K562 (cell line): ENCODE measurements at regions not wholly inside any gene's neighbourhood (a gene's known extent, or its start where the extent isn't known, plus 50 kb on each side); places are given as distances from the start of the nearest gene placed in this dataset.

Source experiments
- ESRRA ChIP-seq: fragments of 450-650 bp; IDR thresholded peaks from 2 replicates; pipeline ENCODE4 v1.6.1; 2014; ENCODE audit warnings: low read depth, mild to moderate bottlenecking, moderate library complexity, borderline replicate concordance
- MED1 ChIP-seq: sonication (generic); formaldehyde crosslinking; IDR thresholded peaks from 2 replicates; pipeline ENCODE4 v1.8.1; 2023; ENCODE audit warnings: missing genetic modification reagents, borderline replicate concordance
- MXD1 ChIP-seq: fragments of 250-450 bp; sonication (Bioruptor Pico); IDR thresholded peaks from 2 replicates; pipeline ENCODE4 v1.8.0; 2021; ENCODE audit warnings: borderline replicate concordance, mild to moderate bottlenecking, moderate library complexity; ENCODE audit not compliant: poor library complexity, severe bottlenecking
- PHF8 ChIP-seq: fragments of 200-600 bp; sonication (generic); IDR thresholded peaks from 2 replicates; pipeline ENCODE4 v1.6.1; 2012; ENCODE audit warnings: mixed run types, mild to moderate bottlenecking, inconsistent platforms, low read length, moderate library complexity, borderline replicate concordance
- POLR2A ChIP-seq: fragments of 450-650 bp; conservative IDR thresholded peaks from 2 replicates; pipeline ENCODE4 v1.6.1; 2016
- PRPF4 ChIP-seq: fragments of 200-400 bp; formaldehyde crosslinking; IDR thresholded peaks from one replicate; pipeline ENCODE4 v1.6.1; 2017; ENCODE audit warnings: low read length, low read depth, mild to moderate bottlenecking; ENCODE audit not compliant: insufficient read depth, poor library complexity, severe bottlenecking
- ZBTB43 ChIP-seq: sonication (generic); formaldehyde crosslinking; IDR thresholded peaks from 2 replicates; pipeline ENCODE4 v1.8.0; 2023; ENCODE audit warnings: mild to moderate bottlenecking, missing genetic modification reagents
- TF ChIP-seq, protein P1 (sequence below): sonication (generic); formaldehyde crosslinking; IDR thresholded peaks from 2 replicates; pipeline ENCODE4 v1.9.0; 2022; ENCODE audit warnings: mild to moderate bottlenecking, missing genetic modification reagents
- TF ChIP-seq, protein P2 (sequence below), 3 experiments: IDR thresholded peaks in 2 of 3; conservative IDR thresholded peaks in 1 of 3; 2 replicates each; pipeline ENCODE4 v1.5.1; 2011 to 2012; ENCODE audit warnings: low read length in 3 of 3, mild to moderate bottlenecking in 3 of 3, control low read depth in 2 of 3, improper control_type of control experiment in 1 of 3, inconsistent platforms in 1 of 3, low read depth in 1 of 3, mixed read lengths in 1 of 3, moderate library complexity in 1 of 3; ENCODE audit not compliant: insufficient read depth in 2 of 3

- TF ChIP-seq POLR2A (no peak), ESRRA (no peak), PRPF4 (no peak), MED1 (CRISPR knock-in tag) (no peak), PHF8 (no peak), MXD1 (CRISPR knock-in tag) (no peak), ZBTB43 (CRISPR knock-in tag) (no peak)
- TF ChIP-seq, protein P1, sequence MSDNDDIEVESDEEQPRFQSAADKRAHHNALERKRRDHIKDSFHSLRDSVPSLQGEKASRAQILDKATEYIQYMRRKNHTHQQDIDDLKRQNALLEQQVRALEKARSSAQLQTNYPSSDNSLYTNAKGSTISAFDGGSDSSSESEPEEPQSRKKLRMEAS (CRISPR knock-in tag), result no peak
- TF ChIP-seq, protein P2, sequence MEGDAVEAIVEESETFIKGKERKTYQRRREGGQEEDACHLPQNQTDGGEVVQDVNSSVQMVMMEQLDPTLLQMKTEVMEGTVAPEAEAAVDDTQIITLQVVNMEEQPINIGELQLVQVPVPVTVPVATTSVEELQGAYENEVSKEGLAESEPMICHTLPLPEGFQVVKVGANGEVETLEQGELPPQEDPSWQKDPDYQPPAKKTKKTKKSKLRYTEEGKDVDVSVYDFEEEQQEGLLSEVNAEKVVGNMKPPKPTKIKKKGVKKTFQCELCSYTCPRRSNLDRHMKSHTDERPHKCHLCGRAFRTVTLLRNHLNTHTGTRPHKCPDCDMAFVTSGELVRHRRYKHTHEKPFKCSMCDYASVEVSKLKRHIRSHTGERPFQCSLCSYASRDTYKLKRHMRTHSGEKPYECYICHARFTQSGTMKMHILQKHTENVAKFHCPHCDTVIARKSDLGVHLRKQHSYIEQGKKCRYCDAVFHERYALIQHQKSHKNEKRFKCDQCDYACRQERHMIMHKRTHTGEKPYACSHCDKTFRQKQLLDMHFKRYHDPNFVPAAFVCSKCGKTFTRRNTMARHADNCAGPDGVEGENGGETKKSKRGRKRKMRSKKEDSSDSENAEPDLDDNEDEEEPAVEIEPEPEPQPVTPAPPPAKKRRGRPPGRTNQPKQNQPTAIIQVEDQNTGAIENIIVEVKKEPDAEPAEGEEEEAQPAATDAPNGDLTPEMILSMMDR (IDR thresholded peaks at IDR 0.05 in 2 of 3, conservative IDR thresholded peaks at IDR 0.05 in 1 of 3; ENCODE audit: insufficient read depth in 2 of 3, low read depth in 1 of 3, low read length in 3 of 3), result no peak
These were observed 582.1 kb upstream of the DPP6 start for GRCh38 chr7:153470004-153470671.
